ENCODE measurements at regions not wholly inside any gene's neighbourhood (a gene's known extent, or its start where the extent isn't known, plus 50 kb on each side); places are given as distances from the start of the nearest gene placed in this dataset.
"Not testable (repeated sequence)": the region's sequence is repeated elsewhere in the genome, so short reads cannot be mapped to it uniquely, and the experiment has no call there.

DNA sequence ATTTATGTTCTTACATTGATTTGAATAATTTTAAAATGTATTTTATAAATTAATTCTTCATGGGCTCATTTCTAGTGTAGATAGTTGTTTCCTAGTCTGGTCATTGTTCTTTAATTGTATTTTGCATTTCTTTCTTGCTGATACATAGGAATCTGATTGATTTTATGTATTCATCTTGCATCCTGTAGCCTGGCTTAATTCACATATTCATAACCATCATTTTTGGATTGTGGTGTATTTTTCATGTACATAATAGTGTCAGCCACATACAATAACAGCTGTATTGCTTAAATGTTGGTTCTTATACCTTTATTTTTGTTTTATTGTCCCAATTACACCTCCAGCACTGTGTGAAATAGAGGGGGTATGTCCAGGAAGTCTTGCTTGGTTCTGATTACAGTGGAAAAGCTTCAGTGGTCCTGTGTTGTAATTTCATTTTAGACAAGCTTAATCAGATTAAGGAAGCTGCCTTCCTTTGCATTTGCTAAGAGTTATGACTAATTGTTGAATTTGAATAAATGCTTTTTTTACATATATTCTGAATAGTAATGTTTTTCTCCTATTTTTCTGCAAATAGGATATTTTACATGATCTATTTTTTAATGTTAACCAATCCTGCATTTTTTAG lies 103.7 kb downstream of the USP22 start:
- H3K4me1 ChIP-seq = no peaks in the 10 kb centered on the region
- no peaks in the 10 kb centered on the region for H3K27me3 ChIP-seq (replicated peaks in 1 of 7)
- TF ChIP-seq POLR2AphosphoS5 (IDR thresholded peaks at IDR 0.05) (no peak), POLR2A (IDR thresholded peaks at IDR 0.05) (no peak)
- TF ChIP-seq, protein P1, sequence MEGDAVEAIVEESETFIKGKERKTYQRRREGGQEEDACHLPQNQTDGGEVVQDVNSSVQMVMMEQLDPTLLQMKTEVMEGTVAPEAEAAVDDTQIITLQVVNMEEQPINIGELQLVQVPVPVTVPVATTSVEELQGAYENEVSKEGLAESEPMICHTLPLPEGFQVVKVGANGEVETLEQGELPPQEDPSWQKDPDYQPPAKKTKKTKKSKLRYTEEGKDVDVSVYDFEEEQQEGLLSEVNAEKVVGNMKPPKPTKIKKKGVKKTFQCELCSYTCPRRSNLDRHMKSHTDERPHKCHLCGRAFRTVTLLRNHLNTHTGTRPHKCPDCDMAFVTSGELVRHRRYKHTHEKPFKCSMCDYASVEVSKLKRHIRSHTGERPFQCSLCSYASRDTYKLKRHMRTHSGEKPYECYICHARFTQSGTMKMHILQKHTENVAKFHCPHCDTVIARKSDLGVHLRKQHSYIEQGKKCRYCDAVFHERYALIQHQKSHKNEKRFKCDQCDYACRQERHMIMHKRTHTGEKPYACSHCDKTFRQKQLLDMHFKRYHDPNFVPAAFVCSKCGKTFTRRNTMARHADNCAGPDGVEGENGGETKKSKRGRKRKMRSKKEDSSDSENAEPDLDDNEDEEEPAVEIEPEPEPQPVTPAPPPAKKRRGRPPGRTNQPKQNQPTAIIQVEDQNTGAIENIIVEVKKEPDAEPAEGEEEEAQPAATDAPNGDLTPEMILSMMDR (IDR thresholded peaks at IDR 0.05 in 8 of 11, conservative IDR thresholded peaks at IDR 0.05 in 3 of 11) = no peak
- no peaks in the 10 kb centered on the region for H3K9me3 ChIP-seq
- H3K27ac ChIP-seq = no peak overlapping the region
- no peaks in the 10 kb centered on the region for H3K36me3 ChIP-seq
- intact Hi-C loops (cut with DNase I; ENCODE audit: low total_unique reads) = no loop called here
- DNase-seq = no peak
- H3K4me3 ChIP-seq = no peak overlapping the region

DNA sequence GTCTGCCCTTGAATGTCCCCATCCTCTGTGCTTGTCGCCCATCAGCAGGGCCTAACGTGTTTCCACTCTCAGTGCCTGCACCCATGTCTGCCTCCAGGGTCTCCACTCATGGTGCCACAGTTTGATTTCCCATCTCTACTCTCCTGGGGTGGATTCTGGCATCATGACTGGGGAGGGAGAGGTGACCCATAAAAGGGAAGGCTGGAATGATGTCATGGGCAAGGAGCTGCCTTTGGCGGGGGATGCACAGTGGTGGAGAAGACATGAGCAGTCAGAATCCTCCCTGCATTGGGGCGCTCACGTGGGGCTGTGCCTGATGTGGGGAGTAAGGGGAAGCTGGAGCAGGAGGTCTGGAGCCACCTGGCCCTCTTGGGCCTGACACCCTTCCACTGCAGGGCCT lies 100.9 kb downstream of the USP22 start:
- Histone ChIP-seq H3K9me3 (no peaks in the 10 kb centered on the region), H3K27me3 (replicated peaks in 1 of 7) (no peaks in the 10 kb centered on the region), H3K4me1 (no peaks in the 10 kb centered on the region), H3K4me3 (no peak overlapping the region), H3K36me3 (no peaks in the 10 kb centered on the region), H3K27ac (no peak overlapping the region)
- intact Hi-C loops (cut with DNase I; ENCODE audit: low total_unique reads) = no loop called here
- no peak for DNase-seq
- 78 to 91% (median 85%) methylated on average over 5 of the region's 5 CpGs for WGBS, 5 donors
- TF ChIP-seq POLR2AphosphoS5 (IDR thresholded peaks at IDR 0.05) (no peak), POLR2A (IDR thresholded peaks at IDR 0.05) (no peak)
- TF ChIP-seq, protein P1 (IDR thresholded peaks at IDR 0.05 in 8 of 11, conservative IDR thresholded peaks at IDR 0.05 in 3 of 11) = no peak

DNA sequence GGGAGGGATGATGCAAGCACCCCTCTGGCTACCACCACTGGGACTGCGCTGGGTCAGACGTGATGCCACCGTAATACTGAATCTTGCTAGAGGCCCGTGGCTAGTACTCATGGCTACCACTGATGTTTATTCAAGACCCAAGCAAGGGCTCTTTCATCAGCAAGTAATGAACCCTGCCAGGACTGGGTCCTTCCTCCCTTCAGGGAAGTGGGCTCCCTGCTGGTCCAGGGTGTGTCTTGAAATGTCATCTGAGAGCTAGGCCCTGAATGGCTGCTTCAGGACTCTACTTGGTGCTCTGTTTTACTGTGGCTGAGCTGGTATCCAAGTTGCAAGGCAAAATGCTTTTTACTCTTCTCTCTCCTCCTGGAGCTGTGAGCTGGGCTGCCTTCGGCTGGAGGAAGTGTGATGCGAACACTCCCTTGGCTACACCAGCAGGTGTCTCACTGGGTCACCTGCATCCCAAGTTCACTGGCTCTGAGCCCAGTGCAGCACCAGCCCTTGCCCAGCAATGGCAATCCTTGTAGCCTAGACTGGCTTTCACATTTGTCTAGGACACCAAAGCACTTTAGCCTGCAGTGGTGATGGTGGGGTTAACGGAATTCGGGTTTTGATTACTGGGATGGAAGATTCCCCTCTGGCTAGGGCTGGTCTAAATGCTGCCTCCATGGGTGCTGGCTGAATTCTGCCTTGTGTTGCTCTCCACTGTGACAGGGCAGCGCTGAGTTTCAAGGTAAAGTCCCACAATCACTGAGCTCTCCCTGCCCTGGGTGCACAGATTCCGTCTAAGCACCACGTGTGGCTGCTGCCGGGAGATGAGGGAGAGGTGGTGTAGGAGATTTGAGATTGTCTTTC lies 98.6 kb downstream of the USP22 start:
- intact Hi-C loops (cut with DNase I; ENCODE audit: low total_unique reads) = no loop called here
- Histone ChIP-seq H3K4me3 (no peak overlapping the region), H3K27me3 (replicated peaks in 1 of 7) (no peaks in the 10 kb centered on the region), H3K36me3 (no peaks in the 10 kb centered on the region), H3K9me3 (no peaks in the 10 kb centered on the region), H3K27ac (no peak overlapping the region), H3K4me1 (no peaks in the 10 kb centered on the region)
- no peak for DNase-seq
- no peak for TF ChIP-seq POLR2A (IDR thresholded peaks at IDR 0.05)
- TF ChIP-seq, protein P1 (IDR thresholded peaks at IDR 0.05 in 8 of 11, conservative IDR thresholded peaks at IDR 0.05 in 3 of 11) = peak in 7 of 11 experiments; percentile 6 to 45 (median 25)
- WGBS, 5 donors = 66 to 79% (median 73%) methylated on average over 11 to 12 of the region's 12 CpGs

DNA sequence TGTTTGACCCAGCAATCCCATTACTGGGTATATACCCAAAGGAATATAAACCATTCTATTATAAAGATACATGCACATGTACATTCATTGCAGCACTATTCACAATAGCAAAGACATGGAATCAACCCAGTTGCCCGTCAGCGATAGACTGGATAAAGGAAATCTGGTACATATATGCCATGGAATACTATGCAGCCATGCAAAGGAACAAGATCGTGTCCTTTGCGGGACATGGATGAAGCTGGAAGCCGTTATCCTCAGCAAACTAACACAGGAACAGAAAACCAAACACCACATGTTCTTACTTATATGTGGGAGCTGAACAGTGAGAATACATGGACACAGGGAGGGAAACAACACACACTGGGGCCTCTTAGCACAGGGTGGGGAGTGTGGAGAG lies 95.1 kb downstream of the USP22 start:
- H3K27me3 ChIP-seq (replicated peaks in 1 of 7) = peaks cover 0 to 14% (median 0%) of the 10 kb centered on the region in 7 donors
- H3K9me3 ChIP-seq; DNase-seq; intact Hi-C loops (cut with DNase I; ENCODE audit: low total_unique reads); H3K4me1 ChIP-seq; H3K4me3 ChIP-seq; H3K27ac ChIP-seq; H3K36me3 ChIP-seq: not testable (repeated sequence)
- 93 to 98% (median 95%) methylated on average over 5 of the region's 5 CpGs for WGBS, 5 donors

Data from spleen (tissue), 11 donors.